NB4 (cell line): ENCODE measurements at regions not wholly inside any gene's neighbourhood (a gene's known extent, or its start where the extent isn't known, plus 50 kb on each side); places are given as distances from the start of the nearest gene placed in this dataset.
"Not testable (repeated sequence)": the region's sequence is repeated elsewhere in the genome, so short reads cannot be mapped to it uniquely, and the experiment has no call there.

Experiments used
- DNase-seq: peaks from one replicate; pipeline ENCODE4 v3.0.0; 2010; ENCODE audit warnings: low read depth
- H3K4me3 ChIP-seq: one replicate; pipeline ENCODE4 v1.5.1; 2011; ENCODE audit warnings: mild to moderate bottlenecking, low read depth, low read length, moderate library complexity
- MYC ChIP-seq: IDR thresholded peaks from 2 replicates; pipeline ENCODE4 v1.6.1; 2011; ENCODE audit warnings: low read depth, low read length
- POLR2A ChIP-seq: IDR thresholded peaks from 2 replicates; pipeline ENCODE4 v1.6.1; 2011; ENCODE audit warnings: mild to moderate bottlenecking; ENCODE audit not compliant: insufficient read length; ENCODE audit errors: extremely low read depth
- TF ChIP-seq, protein P1 (sequence below): IDR thresholded peaks from one replicate; pipeline ENCODE4 v1.5.1; 2012; ENCODE audit warnings: low read depth, low read length
- TF ChIP-seq, protein P2 (sequence below): IDR thresholded peaks from 2 replicates; pipeline ENCODE4 v1.6.1; 2011; ENCODE audit warnings: low read depth, low read length

DNA sequence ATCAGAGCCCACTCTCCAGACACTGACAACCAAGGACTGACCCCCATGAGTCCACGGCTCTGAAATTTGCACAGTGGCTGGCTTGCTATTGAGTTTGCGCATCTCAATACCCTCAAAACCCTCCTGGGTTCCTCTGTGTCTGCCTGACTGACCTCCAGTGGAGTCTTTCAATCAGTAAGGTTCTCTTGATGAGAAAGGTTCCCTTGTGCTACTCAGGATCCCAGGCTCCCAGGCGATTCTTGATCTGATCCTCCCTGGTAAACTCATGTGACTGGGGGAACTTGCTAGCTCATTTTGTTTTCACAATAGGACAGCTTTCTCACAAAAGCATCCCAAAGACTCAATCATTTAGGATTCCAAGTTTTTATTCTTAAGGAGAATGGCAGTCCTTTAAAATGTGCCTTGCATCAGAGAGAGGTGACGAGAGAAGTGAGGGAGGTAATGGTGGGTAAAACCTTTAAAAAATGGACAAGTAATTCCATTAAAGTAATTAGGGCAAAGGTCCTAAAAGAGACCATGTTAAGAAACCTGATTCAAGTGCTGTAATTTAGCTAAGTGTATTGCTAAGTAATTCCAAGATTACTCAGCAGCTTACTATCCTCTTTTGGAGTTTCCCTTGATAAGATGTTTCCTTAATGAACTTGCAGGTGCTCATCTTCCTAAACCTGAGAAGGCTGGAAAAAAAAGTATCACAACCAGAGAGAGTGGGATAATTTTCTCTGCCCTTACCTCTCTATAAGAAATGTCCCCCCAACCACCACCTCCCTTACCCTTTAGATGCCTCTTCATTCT, 304.7 kb upstream of the SGK1 start:
- TF ChIP-seq, protein P1, sequence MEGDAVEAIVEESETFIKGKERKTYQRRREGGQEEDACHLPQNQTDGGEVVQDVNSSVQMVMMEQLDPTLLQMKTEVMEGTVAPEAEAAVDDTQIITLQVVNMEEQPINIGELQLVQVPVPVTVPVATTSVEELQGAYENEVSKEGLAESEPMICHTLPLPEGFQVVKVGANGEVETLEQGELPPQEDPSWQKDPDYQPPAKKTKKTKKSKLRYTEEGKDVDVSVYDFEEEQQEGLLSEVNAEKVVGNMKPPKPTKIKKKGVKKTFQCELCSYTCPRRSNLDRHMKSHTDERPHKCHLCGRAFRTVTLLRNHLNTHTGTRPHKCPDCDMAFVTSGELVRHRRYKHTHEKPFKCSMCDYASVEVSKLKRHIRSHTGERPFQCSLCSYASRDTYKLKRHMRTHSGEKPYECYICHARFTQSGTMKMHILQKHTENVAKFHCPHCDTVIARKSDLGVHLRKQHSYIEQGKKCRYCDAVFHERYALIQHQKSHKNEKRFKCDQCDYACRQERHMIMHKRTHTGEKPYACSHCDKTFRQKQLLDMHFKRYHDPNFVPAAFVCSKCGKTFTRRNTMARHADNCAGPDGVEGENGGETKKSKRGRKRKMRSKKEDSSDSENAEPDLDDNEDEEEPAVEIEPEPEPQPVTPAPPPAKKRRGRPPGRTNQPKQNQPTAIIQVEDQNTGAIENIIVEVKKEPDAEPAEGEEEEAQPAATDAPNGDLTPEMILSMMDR: no peak
- TF ChIP-seq POLR2A (no peak), MYC (no peak)
- TF ChIP-seq, protein P2, sequence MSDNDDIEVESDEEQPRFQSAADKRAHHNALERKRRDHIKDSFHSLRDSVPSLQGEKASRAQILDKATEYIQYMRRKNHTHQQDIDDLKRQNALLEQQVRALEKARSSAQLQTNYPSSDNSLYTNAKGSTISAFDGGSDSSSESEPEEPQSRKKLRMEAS: no peak
- DNase-seq: no peak
- no peak overlapping the region for H3K4me3 ChIP-seq

DNA sequence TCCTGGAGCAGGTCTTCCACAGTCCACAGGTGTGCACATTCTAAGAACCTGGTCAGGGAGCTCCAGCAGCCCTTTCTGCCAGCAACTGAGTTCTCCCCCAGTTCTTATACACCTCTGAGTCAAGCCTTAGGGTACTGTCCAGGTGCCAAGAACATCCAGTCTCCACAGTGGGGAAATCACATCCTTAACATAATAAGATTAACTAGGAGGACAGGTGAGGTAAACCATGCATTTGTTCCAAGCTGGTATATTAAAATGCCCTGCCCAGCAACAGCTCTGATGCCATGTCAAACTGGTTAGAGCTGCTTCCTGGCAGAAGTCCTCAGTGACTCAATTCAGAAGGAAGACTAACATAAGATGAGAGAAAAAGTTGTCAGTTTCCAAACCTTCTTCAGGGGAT, 303.9 kb upstream of the SGK1 start:
- DNase-seq: no peak
- TF ChIP-seq POLR2A (no peak), MYC (no peak)
- TF ChIP-seq, protein P2: no peak
- TF ChIP-seq, protein P1: no peak
- no peak overlapping the region for H3K4me3 ChIP-seq

DNA sequence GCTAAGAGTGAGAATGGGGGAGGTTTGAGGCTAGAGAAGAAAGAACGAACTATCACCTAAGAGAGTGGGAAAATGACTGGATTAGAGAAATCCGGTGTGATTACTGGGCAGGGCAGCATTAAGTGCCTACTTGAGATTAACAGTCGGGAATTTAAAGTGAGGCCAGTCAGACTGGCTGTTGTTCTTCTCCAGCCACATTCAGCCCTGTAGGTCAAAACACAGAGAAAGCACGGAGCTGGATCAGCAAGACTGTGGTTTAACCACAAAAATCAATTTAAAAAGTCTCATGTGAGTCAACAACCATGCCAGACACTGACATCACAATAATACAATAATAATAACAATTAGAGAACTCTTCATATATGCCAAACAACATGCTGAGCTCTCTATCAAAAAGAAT, 301.9 kb upstream of the SGK1 start:
- TF ChIP-seq, protein P1: no peak
- TF ChIP-seq MYC (no peak), POLR2A (no peak)
- TF ChIP-seq, protein P2: no peak
- peak; percentile 50 for DNase-seq
- no peak overlapping the region for H3K4me3 ChIP-seq

DNA sequence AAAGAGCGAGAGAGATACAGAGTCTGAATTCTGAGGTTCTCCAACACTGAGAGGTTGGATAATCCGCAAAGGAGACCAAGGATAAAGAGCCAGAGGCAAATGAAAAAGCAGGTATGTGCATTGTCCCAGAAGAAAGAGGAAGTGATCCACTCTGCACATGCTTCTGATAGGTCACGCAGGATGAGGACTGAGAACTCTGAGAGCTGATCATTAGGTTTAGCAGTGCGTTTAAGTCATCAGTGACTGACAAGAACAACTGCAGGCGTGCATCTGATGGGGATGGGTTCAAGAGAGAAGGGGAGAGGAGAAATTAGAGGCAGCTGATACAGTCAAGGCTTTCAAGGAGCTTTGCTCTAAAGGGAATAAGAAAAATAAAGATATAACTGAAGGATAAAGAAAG, 301.2 kb upstream of the SGK1 start:
- TF ChIP-seq POLR2A (no peak), MYC (no peak)
- TF ChIP-seq, protein P1: no peak
- TF ChIP-seq, protein P2: no peak
- DNase-seq: peak; percentile 32
- no peak overlapping the region for H3K4me3 ChIP-seq

DNA sequence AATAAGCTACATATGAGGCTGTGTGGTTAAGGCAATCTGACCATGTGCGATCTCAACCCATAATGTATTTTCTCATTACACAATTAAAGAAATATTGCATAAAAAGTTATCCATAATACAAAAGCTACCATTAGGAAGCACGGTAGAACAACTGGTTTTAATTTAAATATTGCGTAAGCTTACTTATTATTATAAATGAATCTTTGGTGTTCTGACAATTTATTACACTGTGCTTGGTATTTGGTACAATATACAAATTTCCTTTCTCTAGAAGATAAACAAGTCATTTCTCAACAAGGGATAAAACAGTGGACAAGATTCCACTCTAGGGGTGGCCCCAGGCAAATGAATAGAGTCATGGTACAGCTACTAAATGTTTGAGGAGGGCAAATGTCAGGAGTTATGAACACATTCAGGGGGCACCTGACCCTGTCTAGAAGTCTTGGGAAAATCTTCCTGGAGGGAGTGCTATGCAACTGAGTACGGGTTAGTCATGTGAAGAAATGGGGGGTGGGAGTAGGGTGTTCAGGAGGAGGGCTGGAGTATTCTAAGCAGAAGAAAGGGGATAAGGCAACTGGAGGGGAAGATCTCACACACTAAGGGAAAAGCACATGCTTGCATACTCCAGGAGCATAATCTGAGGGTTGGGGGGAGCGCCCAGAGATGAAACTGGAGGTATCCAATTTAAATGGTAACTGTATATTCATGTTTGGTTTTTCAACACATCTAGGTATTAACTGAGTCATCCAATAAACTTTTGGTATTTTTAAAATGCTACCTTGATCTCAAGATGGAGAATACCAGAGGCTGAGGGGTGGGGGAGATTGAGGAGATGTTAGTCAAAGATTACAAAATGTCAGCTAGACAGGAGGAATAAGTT, 296.9 kb upstream of the SGK1 start:
- DNase-seq: no peak
- TF ChIP-seq, protein P2: no peak
- no peak for TF ChIP-seq MYC
- TF ChIP-seq, protein P1: no peak
- TF ChIP-seq POLR2A: no peak
- H3K4me3 ChIP-seq: no peak overlapping the region

DNA sequence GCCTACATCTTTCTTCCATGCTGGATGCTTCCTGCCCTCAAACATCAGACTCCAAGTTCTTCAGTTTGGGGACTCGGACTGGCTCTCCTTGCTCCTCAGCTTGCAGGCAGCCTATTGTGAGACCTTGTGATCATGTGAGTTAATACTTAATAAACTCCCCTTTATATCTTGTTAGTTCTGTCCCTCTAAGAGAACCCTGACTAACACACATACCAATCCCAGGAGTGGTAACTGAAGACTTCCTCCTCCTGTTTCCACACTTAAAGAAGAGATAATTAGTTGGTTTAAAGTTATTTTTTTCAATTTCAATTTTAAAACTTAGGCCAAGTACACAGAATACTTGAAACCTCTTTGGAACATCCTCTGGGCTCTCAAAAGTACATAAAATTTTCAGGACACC, 294.2 kb upstream of the SGK1 start:
- not testable (repeated sequence) for DNase-seq

More for the DNA sequence above, 294.2 kb upstream of the SGK1 start:
- not testable (repeated sequence) for H3K4me3 ChIP-seq
